IPS-18c (cell line): ENCODE measurements at regions not wholly inside any gene's neighbourhood (a gene's known extent, or its start where the extent isn't known, plus 50 kb on each side); places are given as distances from the start of the nearest gene placed in this dataset.

Experiments
- H3K4me3 ChIP-seq: 2 replicates; pipeline ENCODE4 v1.7.0; 2013; ENCODE audit warnings: low read depth, mild to moderate bottlenecking, low read length, moderate library complexity; ENCODE audit not compliant: insufficient read depth
- H3K9me3 ChIP-seq: one replicate; pipeline ENCODE4 v1.6.1; 2013; ENCODE audit warnings: mild to moderate bottlenecking, low read length, moderate library complexity; ENCODE audit not compliant: control insufficient read depth, insufficient read depth

GRCh38 chr13:34571716-34572115 lies 370.4 kb upstream of the NBEA start:
- no peaks in the 10 kb centered on the region for H3K9me3 ChIP-seq
- no peak overlapping the region for H3K4me3 ChIP-seq

GRCh38 chr13:34577051-34577450 lies 365.0 kb upstream of the NBEA start:
- Histone ChIP-seq H3K4me3 (no peak overlapping the region), H3K9me3 (no peaks in the 10 kb centered on the region)

GRCh38 chr13:34578471-34578870 lies 363.6 kb upstream of the NBEA start:
- H3K9me3 ChIP-seq, result no peaks in the 10 kb centered on the region
- H3K4me3 ChIP-seq, result no peak overlapping the region

- Histone ChIP-seq H3K9me3 (no peaks in the 10 kb centered on the region), H3K4me3 (no peak overlapping the region)
These were observed 363.2 kb upstream of the NBEA start for GRCh38 chr13:34578917-34579316.

GRCh38 chr13:34583181-34583580 lies 358.9 kb upstream of the NBEA start:
- Histone ChIP-seq H3K4me3 (no peak overlapping the region), H3K9me3 (no peaks in the 10 kb centered on the region)

- no peak overlapping the region for H3K4me3 ChIP-seq
These were observed 354.5 kb upstream of the NBEA start for GRCh38 chr13:34587576-34587975.

GRCh38 chr13:34588362-34588761 lies 353.7 kb upstream of the NBEA start:
- Histone ChIP-seq H3K9me3 (no peaks in the 10 kb centered on the region), H3K4me3 (no peak overlapping the region)

More at GRCh38 chr13:34587576-34587975, 354.5 kb upstream of the NBEA start:
- H3K9me3 ChIP-seq, result no peaks in the 10 kb centered on the region

- H3K4me3 ChIP-seq, result no peak overlapping the region
These were observed 352.5 kb upstream of the NBEA start for GRCh38 chr13:34589581-34589980.

GRCh38 chr13:34591129-34591528 lies 350.9 kb upstream of the NBEA start:
- Histone ChIP-seq H3K9me3 (no peaks in the 10 kb centered on the region), H3K4me3 (no peak overlapping the region)

More at GRCh38 chr13:34589581-34589980, 352.5 kb upstream of the NBEA start:
- H3K9me3 ChIP-seq, result no peaks in the 10 kb centered on the region

GRCh38 chr13:34591900-34592529 lies 350.1 kb upstream of the NBEA start:
- no peaks in the 10 kb centered on the region for H3K9me3 ChIP-seq
- no peak overlapping the region for H3K4me3 ChIP-seq

GRCh38 chr13:34593658-34594057 lies 348.4 kb upstream of the NBEA start:
- Histone ChIP-seq H3K4me3 (no peak overlapping the region), H3K9me3 (no peaks in the 10 kb centered on the region)

GRCh38 chr13:34594507-34594906 lies 347.6 kb upstream of the NBEA start:
- no peaks in the 10 kb centered on the region for H3K9me3 ChIP-seq
- H3K4me3 ChIP-seq, result no peak overlapping the region

- peaks cover 3% of the 10 kb centered on the region for H3K9me3 ChIP-seq
- no peak overlapping the region for H3K4me3 ChIP-seq
These were observed 333.7 kb upstream of the NBEA start for GRCh38 chr13:34608331-34608730.

GRCh38 chr13:34611671-34612070 lies 330.4 kb upstream of the NBEA start:
- H3K4me3 ChIP-seq, result no peak overlapping the region
- no peaks in the 10 kb centered on the region for H3K9me3 ChIP-seq

- H3K9me3 ChIP-seq, result no peaks in the 10 kb centered on the region
- H3K4me3 ChIP-seq, result no peak overlapping the region
These were observed 324.5 kb upstream of the NBEA start for GRCh38 chr13:34617473-34618083.

GRCh38 chr13:34618654-34619053 lies 323.4 kb upstream of the NBEA start:
- no peaks in the 10 kb centered on the region for H3K9me3 ChIP-seq
- H3K4me3 ChIP-seq, result no peak overlapping the region

GRCh38 chr13:34619326-34619725 lies 322.7 kb upstream of the NBEA start:
- Histone ChIP-seq H3K9me3 (no peaks in the 10 kb centered on the region), H3K4me3 (no peak overlapping the region)

- Histone ChIP-seq H3K9me3 (no peaks in the 10 kb centered on the region), H3K4me3 (no peak overlapping the region)
These were observed 321.8 kb upstream of the NBEA start for GRCh38 chr13:34620074-34620850.
